ENCODE measurements at regions not wholly inside any gene's neighbourhood (a gene's known extent, or its start where the extent isn't known, plus 50 kb on each side); places are given as distances from the start of the nearest gene placed in this dataset.
"Not testable (repeated sequence)": the region's sequence is repeated elsewhere in the genome, so short reads cannot be mapped to it uniquely, and the experiment has no call there.

DNA sequence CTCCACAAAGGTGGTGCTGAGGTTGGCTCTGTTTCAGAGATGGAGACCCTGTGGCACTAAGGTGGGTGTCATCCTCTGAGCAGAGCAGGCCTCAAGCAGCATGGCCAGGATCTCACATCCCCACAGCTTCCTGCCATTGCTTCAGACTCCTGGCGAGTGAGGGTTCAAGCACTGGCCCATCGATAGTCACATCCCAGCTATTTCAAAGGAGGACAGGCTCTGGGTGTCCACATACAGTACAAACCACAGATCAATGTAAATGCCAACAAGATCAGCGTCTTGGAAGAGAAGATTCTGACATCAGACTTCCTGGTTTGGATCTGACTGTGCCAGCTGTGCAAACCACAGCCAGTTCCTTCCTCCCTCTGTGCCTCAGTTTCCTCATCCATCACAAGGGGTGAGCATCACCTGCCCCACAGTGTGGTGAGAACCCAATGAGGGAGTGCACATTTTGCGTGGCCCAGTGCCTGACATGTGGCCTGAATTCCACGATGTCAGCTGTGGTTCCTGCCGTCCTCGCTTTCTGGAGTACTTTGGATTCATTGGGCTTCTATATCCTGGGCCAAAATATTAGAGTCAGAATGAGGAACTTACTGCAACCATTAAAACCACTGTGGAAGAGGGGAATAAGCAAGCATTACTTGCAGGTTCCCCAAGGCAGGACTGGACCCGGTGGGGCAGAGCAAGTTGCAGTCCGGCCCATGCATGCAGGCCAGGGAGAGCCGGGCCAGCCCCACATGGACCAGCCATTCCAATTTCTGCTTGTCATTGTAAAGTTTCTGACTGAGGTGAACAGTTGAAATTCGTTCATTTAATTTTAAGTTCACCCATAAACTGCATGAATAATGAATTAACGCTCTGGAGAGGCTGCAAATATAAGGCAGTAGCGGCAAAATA is 236.0 kb downstream of the TTLL2 start:
- Histone ChIP-seq H3K4me1 (no peaks in the 10 kb centered on the region), H3K9me3 (no peaks in the 10 kb centered on the region), H3K36me3 (no peaks in the 10 kb centered on the region), H3K27me3 (no peaks in the 10 kb centered on the region), H3K4me3 (no peak overlapping the region), H3K27ac (no peak overlapping the region)
- intact Hi-C loops (cut with DNase I), result no loop called here
- DNase-seq (no peak), ATAC-seq (no peak)
- TF ChIP-seq, protein P1, sequence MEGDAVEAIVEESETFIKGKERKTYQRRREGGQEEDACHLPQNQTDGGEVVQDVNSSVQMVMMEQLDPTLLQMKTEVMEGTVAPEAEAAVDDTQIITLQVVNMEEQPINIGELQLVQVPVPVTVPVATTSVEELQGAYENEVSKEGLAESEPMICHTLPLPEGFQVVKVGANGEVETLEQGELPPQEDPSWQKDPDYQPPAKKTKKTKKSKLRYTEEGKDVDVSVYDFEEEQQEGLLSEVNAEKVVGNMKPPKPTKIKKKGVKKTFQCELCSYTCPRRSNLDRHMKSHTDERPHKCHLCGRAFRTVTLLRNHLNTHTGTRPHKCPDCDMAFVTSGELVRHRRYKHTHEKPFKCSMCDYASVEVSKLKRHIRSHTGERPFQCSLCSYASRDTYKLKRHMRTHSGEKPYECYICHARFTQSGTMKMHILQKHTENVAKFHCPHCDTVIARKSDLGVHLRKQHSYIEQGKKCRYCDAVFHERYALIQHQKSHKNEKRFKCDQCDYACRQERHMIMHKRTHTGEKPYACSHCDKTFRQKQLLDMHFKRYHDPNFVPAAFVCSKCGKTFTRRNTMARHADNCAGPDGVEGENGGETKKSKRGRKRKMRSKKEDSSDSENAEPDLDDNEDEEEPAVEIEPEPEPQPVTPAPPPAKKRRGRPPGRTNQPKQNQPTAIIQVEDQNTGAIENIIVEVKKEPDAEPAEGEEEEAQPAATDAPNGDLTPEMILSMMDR (IDR thresholded peaks at IDR 0.05), result no peak

DNA sequence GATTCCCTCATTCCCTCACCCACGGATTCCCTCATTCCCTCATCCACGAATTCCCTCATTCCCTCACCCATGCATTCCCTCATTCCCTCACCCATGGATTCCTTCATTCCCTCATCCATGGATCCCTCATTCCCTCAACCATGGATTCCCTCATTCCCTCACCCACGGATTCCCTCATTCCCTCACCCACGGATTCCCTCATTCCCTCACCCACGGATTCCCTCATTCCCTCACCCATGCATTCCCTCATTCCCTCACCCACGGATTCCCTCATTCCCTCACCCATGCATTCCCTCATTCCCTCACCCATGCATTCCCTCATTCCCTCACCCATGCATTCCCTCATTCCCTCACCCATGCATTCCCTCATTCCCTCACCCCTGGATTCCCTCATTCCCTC is 238.0 kb downstream of the TTLL2 start:
- intact Hi-C loops (cut with DNase I); H3K27ac ChIP-seq; H3K36me3 ChIP-seq; H3K9me3 ChIP-seq; DNase-seq; H3K27me3 ChIP-seq; H3K4me1 ChIP-seq; H3K4me3 ChIP-seq; ATAC-seq: not testable (repeated sequence)

DNA sequence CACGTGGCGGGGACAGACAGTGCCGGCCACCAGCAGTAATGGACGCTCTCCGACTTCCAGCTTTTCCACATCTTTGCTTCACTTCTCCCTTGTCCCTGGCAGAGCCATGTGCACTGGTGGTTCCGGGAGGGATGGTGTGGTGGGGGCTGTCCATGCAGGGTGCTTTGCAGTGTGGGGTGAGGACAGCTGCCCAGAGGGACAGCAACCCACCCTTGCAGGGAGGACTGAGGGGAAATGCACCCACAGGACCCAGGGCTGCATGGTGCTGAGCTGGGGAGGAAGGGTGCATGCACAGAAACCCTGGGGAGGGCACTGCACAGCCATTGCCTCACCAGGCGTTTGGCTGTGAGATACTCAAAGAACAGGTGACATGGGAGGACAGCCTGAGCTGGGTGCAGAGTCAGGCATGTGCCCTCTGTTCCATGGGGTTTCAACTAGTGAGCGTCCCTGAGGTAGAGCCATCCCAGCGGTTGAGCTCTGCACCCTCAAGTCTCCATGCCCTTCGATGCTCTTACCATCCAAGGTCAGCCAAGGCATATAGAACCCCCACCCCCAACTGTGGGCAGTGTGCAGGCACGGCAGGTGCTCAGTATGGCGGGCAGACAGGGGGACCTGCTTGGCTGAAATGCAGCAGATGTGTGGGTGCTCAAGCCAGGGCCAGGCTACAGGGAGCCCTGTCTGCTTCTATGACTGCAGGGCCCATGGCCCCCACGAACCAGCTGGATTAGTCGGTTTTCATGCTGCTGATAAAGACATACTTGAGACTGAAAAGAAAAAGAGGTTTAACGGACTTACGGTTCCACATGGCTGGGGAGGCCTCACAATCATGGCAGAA is 239.7 kb downstream of the TTLL2 start:
- TF ChIP-seq, protein P1 (IDR thresholded peaks at IDR 0.05), result no peak
- intact Hi-C loops (cut with DNase I), result no loop called here
- no peaks in the 10 kb centered on the region for H3K36me3 ChIP-seq
- no peak overlapping the region for H3K27ac ChIP-seq
- DNase-seq (no peak), ATAC-seq (no peak)
- no peaks in the 10 kb centered on the region for H3K27me3 ChIP-seq
- H3K4me1 ChIP-seq, result peaks cover 8% of the 10 kb centered on the region
- no peak overlapping the region for H3K4me3 ChIP-seq
- no peaks in the 10 kb centered on the region for H3K9me3 ChIP-seq

DNA sequence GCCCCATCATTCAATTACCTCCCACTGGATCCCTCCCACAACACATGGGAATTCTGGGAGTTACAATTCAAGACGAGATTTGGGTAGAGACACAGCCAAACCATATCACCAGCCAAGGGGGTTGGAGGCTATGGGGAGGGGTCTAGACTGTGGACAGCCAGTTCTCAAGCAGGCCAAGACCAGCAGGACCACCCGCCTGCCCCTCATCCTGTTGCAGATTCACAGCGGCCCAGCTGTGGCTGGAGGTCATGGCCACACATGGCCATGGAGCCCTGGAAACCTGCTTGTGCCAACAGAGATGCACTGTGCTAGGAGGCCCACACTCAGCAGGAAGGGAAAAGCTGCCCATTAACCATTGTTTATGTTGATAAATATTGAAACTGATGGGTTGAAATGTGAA is 240.5 kb downstream of the TTLL2 start:
- ATAC-seq (no peak), DNase-seq (no peak)
- Histone ChIP-seq H3K4me3 (no peak overlapping the region), H3K4me1 (peaks cover 8% of the 10 kb centered on the region), H3K36me3 (no peaks in the 10 kb centered on the region), H3K27ac (peak overlapping the region; percentile 37), H3K27me3 (no peaks in the 10 kb centered on the region), H3K9me3 (no peaks in the 10 kb centered on the region)
- TF ChIP-seq, protein P1 (IDR thresholded peaks at IDR 0.05), result no peak
- intact Hi-C loops (cut with DNase I), result no loop called here

DNA sequence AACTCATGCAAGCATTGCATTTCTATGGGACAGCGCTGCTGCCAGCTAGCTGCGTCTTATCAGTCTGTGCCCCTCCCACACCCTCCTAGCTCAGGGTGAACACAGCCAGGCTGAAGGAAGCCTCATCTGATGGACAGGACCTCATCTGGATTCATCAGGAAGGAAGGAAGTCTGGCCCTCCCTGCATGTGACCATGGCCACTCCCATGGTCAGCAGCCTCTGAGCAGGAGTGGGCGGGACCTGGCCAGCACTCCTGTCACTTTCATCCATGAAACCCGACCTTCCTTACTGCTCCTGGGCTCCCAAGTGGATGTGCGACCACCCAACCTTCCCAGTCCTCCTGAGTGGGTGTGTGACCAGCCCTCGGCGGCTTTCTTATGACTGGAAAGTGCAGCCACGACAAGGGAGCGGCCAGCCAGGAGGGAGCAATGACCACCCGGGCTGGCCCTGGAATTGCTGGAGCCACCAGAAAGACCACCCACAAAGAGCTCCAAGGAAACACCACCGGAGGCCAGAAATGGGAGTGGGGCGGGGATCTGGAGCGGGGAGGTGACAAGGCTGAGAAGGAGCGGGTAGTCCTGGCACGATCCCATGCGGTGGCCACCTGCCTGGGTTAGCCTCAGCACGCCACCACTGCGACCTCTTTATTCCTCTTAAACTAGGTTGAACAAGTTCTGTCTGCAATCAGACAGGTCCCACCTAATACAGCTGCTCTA is 241.2 kb downstream of the TTLL2 start:
- H3K4me3 ChIP-seq, result peak overlapping the region; percentile 3
- TF ChIP-seq, protein P1 (IDR thresholded peaks at IDR 0.05), result no peak
- no peaks in the 10 kb centered on the region for H3K27me3 ChIP-seq
- intact Hi-C loops (cut with DNase I), result no loop called here
- DNase-seq, result no peak
- no peaks in the 10 kb centered on the region for H3K36me3 ChIP-seq
- H3K27ac ChIP-seq, result peak overlapping the region; percentile 36
- H3K9me3 ChIP-seq, result no peaks in the 10 kb centered on the region
- ATAC-seq, result peak; percentile 84
- peaks cover 8% of the 10 kb centered on the region for H3K4me1 ChIP-seq

All from upper lobe of right lung (tissue), 1 donor.